NK-92 (cell line): ENCODE measurements at regions not wholly inside any gene's neighbourhood (a gene's known extent, or its start where the extent isn't known, plus 50 kb on each side); places are given as distances from the start of the nearest gene placed in this dataset.
"Not testable (repeated sequence)": the region's sequence is repeated elsewhere in the genome, so short reads cannot be mapped to it uniquely, and the experiment has no call there.

Experiments used
- DNase-seq: peaks from one replicate; lab custom pipeline; 2025; ENCODE audit not compliant: unreplicated experiment; lab: John Stamatoyannopoulos, UW

DNA sequence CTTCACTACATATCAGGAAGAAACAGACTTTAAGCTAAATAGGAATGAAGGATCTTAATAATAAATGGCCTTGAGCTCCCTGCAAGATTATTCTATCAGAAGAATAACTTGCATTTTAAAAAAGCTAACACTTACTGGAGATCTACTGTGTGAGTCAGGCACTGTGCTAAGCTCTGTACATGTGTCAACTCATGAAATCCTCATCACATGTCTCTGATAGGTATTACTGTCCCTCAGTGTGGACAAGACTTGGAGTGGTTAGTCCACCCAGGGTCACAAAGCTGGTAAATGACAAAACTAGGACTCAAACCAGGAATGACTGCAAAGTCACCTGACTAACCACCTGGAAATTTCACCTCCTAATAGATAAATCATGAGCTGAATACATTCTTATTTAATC lies 57.1 kb upstream of the KCTD7 start:
- no peak for DNase-seq

DNA sequence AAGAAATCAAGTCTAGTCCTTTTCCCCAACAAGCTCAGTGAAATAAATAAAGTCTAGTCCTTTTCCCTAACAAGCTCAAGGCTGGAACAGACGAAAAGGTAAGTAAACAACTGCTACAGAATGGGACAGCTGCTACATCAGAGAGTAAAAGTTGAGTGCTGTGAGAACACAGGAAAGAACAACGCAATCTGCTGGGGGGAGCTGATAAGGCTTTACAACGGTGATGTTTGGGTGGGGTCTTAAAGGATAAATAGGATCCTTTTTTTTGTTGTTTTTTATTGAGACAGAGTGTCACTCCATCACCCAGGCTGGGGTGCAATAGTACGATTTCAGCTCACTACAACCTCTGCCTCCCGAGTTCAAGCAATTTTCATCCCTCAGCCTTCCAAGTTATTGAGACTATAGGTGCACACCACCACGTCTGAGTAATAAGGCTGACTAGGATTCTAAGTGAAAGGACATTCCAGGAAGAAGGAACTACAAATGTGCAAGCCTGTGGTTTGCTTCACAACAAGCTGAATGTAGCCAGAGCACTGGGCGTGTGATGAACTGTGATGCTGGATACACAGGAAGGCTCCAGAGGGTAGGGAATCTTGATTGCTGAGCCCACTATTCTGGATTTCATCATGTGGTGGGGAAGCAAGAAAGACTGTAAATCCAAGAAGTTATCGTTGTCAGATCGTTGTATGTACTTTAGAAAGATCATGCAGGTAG lies 54.7 kb upstream of the KCTD7 start:
- DNase-seq, result not testable (repeated sequence)

DNA sequence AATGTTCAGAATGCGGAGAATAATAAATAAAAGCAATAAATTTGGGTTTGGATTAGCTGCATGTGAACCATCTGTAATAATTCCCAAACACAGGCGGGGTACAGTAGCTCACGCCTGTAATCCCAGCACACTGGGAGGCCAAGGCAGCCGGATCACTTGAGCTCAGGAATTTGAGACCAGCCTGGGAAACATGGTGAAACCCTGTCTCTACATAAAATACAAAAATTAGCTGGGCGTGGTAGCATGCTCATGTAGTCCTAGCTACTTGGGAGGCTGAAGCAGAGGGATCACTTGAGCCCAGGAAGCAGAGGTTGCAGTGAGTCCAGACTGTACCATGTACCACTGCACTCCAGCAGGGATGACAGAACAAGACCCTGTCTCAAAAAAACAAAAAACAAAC lies 53.9 kb upstream of the KCTD7 start:
- DNase-seq, result not testable (repeated sequence)

DNA sequence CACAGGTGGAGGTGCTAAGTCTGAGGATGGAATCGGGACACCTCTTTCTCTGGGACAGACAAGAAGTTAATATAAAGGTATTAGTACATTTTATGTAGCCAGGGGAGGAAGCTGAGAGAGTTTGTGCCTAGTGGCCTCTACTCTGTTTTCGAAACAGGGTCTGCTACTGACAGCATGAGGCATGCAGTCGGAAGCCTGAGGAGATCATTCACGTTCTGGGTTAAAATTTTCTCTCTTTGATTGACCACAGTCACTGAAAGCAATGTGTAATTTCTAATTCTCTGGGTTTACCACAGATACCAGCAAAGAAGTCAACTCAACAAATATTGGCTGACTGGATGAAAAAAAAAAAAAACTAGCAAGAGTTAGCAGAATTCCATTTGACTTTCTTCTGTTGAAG lies 53.3 kb upstream of the KCTD7 start:
- DNase-seq, result no peak

DNA sequence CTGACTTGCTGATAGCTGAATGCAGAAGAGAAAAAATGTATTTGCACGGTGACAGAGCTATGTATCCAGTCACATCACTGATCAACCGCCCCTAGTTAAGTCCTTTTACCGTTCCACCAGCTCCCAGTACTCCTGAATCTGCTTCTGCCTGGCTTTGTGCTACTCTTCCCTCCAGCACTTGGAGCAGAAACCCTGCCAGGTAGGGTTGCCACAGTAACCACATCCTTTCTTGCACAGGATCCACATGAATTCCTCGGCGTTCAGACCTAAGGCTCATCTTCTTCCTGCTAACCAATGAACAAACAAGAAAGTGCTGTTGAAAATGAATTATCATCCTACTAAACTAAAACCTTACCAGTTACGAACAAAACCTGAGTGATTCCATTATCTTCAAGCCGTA lies 52.0 kb upstream of the KCTD7 start:
- no peak for DNase-seq
